H1 (cell line): ENCODE measurements at regions not wholly inside any gene's neighbourhood (a gene's known extent, or its start where the extent isn't known, plus 50 kb on each side); places are given as distances from the start of the nearest gene placed in this dataset.

Source experiments
- CTCF ChIA-PET: fragments of 300-600 bp; sonication (Branson Sonifier 250); formaldehyde crosslinking; loops from one replicate; lab custom pipeline; 2021; ENCODE audit not compliant: partially characterized antibody; lab: Charles Lee
- POLR2A ChIA-PET: fragments of 300-600 bp; sonication (Branson Sonifier 250); formaldehyde crosslinking; loops from one replicate; lab custom pipeline; 2021; ENCODE audit warnings: inconsistent platforms; ENCODE audit not compliant: partially characterized antibody; lab: Charles Lee
- DNase-seq, 2 experiments: peaks; one replicate each; pipeline versions ENCODE4 v3.0.0 to v3.0.0-alpha.2; 2010 to 2022; ENCODE audit warnings: low spot score in 2 of 2, low read depth in 1 of 2, mixed read lengths in 1 of 2
- FAIRE-seq: peaks from 2 replicates; lab custom pipeline; 2011; peaks lifted over from hg19 to GRCh38; lab: Jason Lieb, UNC
- H2AFZ ChIP-seq: 2 replicates; pipeline ENCODE4 v1.8.1; 2012; ENCODE audit warnings: low read length, inconsistent platforms
- H2AK5ac ChIP-seq: 2 replicates; pipeline ENCODE4 v1.6.1; 2013; ENCODE audit warnings: low read depth, low read length
- H2BK120ac ChIP-seq: replicated peaks from 2 replicates; pipeline ENCODE3; 2013; ENCODE audit warnings: low read depth, low read length, inconsistent platforms
- H2BK12ac ChIP-seq: 2 replicates; pipeline ENCODE4 v1.6.1; 2013; ENCODE audit warnings: low read depth, low read length
- H2BK15ac ChIP-seq: 2 replicates; pipeline ENCODE4 v1.6.1; 2013; ENCODE audit warnings: low read length
- H2BK20ac ChIP-seq: 2 replicates; pipeline ENCODE4 v1.6.1; 2013; ENCODE audit warnings: low read length
- H2BK5ac ChIP-seq: 2 replicates; pipeline ENCODE4 v1.6.1; 2013; ENCODE audit warnings: low read depth, low read length
- H3K14ac ChIP-seq: 2 replicates; pipeline ENCODE4 v1.6.1; 2013; ENCODE audit warnings: inconsistent platforms; ENCODE audit not compliant: insufficient read length
- H3K18ac ChIP-seq: 2 replicates; pipeline ENCODE4 v1.6.1; 2013; ENCODE audit warnings: low read length; ENCODE audit errors: extremely low read depth
- H3K23ac ChIP-seq: 2 replicates; pipeline ENCODE4 v1.6.1; 2013; ENCODE audit warnings: inconsistent platforms; ENCODE audit not compliant: insufficient read length
- H3K23me2 ChIP-seq: 2 replicates; pipeline ENCODE4 v1.6.1; 2013; ENCODE audit warnings: low read depth, low read length
- H3K27ac ChIP-seq: 2 replicates; pipeline ENCODE4 v1.6.1; 2011; ENCODE audit warnings: low read depth, low read length, inconsistent platforms
- H3K27me3 ChIP-seq, 4 experiments: replicated peaks in 1 of 4; 1 replicate in 1 of 4; 2 replicates in 3 of 4; pipeline versions ENCODE4 v1.6.1 to v1.8.1; 2011 to 2013; ENCODE audit warnings: low read length in 3 of 4, mild to moderate bottlenecking in 3 of 4, inconsistent platforms in 2 of 4, mixed read lengths in 2 of 4, moderate library complexity in 1 of 4; ENCODE audit not compliant: control insufficient read depth in 3 of 4, insufficient read depth in 3 of 4; ENCODE audit errors: extremely low read depth in 1 of 4
- H3K36me3 ChIP-seq, 4 experiments: 2 replicates each; pipeline versions ENCODE4 v1.6.1 to v1.8.1; 2011 to 2013; ENCODE audit warnings: mild to moderate bottlenecking in 4 of 4, low read length in 3 of 4, moderate library complexity in 2 of 4, control low read depth in 1 of 4, inconsistent platforms in 1 of 4; ENCODE audit not compliant: insufficient read depth in 4 of 4, control insufficient read depth in 2 of 4
- H3K4ac ChIP-seq: replicated peaks from 2 replicates; pipeline ENCODE3; 2013; ENCODE audit warnings: low read length, low read depth, mixed read lengths, inconsistent platforms; ENCODE audit not compliant: insufficient read length
- H3K4me1 ChIP-seq, 4 experiments: replicated peaks in 1 of 4; 1 replicate in 1 of 4; 2 replicates in 3 of 4; pipeline versions ENCODE4 v1.6.1 to v1.8.1; 2011 to 2013; ENCODE audit warnings: low read length in 3 of 4, inconsistent platforms in 2 of 4, mixed read lengths in 1 of 4; ENCODE audit not compliant: insufficient read depth in 4 of 4, control insufficient read depth in 3 of 4
- H3K4me2 ChIP-seq, 2 experiments: 2 replicates each; pipeline versions ENCODE4 v1.6.1 to v1.8.1; 2011 to 2013; ENCODE audit warnings: low read depth in 2 of 2, low read length in 2 of 2, control low read depth in 1 of 2, inconsistent platforms in 1 of 2, mild to moderate bottlenecking in 1 of 2; ENCODE audit not compliant: insufficient read depth in 1 of 2
- H3K4me3 ChIP-seq, 4 experiments: fragments of 200-600, 300-600 bp in 1 of 4; sonication (generic), shearing (Covaris generic), sonication (Bioruptor Twin) in 1 of 4; 2 replicates each; pipeline versions ENCODE4 v1.5.1 to v1.8.1; 2011 to 2016; ENCODE audit warnings: low read length in 4 of 4, low read depth in 3 of 4, control low read depth in 2 of 4, inconsistent platforms in 2 of 4, mild to moderate bottlenecking in 2 of 4, mixed read lengths in 1 of 4, moderate library complexity in 1 of 4; ENCODE audit not compliant: insufficient read depth in 2 of 4; ENCODE audit errors: extremely low read depth in 1 of 4
- H3K56ac ChIP-seq: replicated peaks from 2 replicates; pipeline ENCODE3; 2013; ENCODE audit warnings: low read depth, mild to moderate bottlenecking, mixed read lengths, low read length, inconsistent platforms; ENCODE audit not compliant: insufficient read length
- H3K79me1 ChIP-seq: 2 replicates; pipeline ENCODE4 v1.6.1; 2013; ENCODE audit warnings: low read depth, low read length, control low read depth
- H3K79me2 ChIP-seq, 2 experiments: 2 replicates each; pipeline versions ENCODE4 v1.6.1 to v1.8.1; 2012 to 2013; ENCODE audit warnings: low read length in 2 of 2, mild to moderate bottlenecking in 2 of 2, inconsistent platforms in 1 of 2; ENCODE audit not compliant: insufficient read depth in 2 of 2, control insufficient read depth in 1 of 2
- H3K9ac ChIP-seq, 4 experiments: replicated peaks in 1 of 4; 1 replicate in 1 of 4; 2 replicates in 3 of 4; pipeline versions ENCODE4 v1.6.1 to v1.8.1; 2011 to 2013; ENCODE audit warnings: low read depth in 3 of 4, low read length in 3 of 4, control low read depth in 2 of 4, mild to moderate bottlenecking in 2 of 4, moderate library complexity in 2 of 4, inconsistent platforms in 1 of 4; ENCODE audit errors: extremely low read depth in 1 of 4
- H3K9me3 ChIP-seq, 2 experiments: 2 replicates each; pipeline versions ENCODE4 v1.6.1 to v1.8.1; 2012 to 2013; ENCODE audit warnings: mild to moderate bottlenecking in 2 of 2, moderate library complexity in 2 of 2, control low read depth in 1 of 2, inconsistent platforms in 1 of 2, low read depth in 1 of 2, low read length in 1 of 2, mixed read lengths in 1 of 2; ENCODE audit not compliant: insufficient read depth in 2 of 2
- H4K20me1 ChIP-seq, 2 experiments: replicated peaks in 1 of 2; 2 replicates each; pipeline versions ENCODE3 to v1.8.1; 2011 to 2013; ENCODE audit warnings: inconsistent platforms in 2 of 2, low read length in 2 of 2, mild to moderate bottlenecking in 1 of 2; ENCODE audit not compliant: insufficient read depth in 2 of 2, control insufficient read depth in 1 of 2
- H4K5ac ChIP-seq: 2 replicates; pipeline ENCODE4 v1.6.1; 2013; ENCODE audit warnings: low read length, low read depth, mixed read lengths, inconsistent platforms; ENCODE audit not compliant: insufficient read length
- H4K8ac ChIP-seq: 2 replicates; pipeline ENCODE4 v1.8.0; 2013; ENCODE audit warnings: mild to moderate bottlenecking, moderate library complexity, low read length, inconsistent platforms; ENCODE audit not compliant: insufficient read depth; ENCODE audit errors: extremely low read depth
- H4K91ac ChIP-seq: replicated peaks from 2 replicates; pipeline ENCODE3; 2013; ENCODE audit warnings: low read length, mixed read lengths, inconsistent platforms; ENCODE audit not compliant: insufficient read length
- WGBS, 2 experiments: shearing (Covaris generic) in 1 of 2; methylation state at CpG; one replicate each; pipeline versions ENCODE4 v1.1.6 to v1.1.7; 2013 to 2015; ENCODE audit warnings: low lambda C conversion rate in 2 of 2, mixed read lengths in 2 of 2, inconsistent platforms in 1 of 2, low coverage in 1 of 2, missing lambda C conversion rate in 1 of 2; ENCODE audit not compliant: insufficient replicate concordance in 2 of 2, insufficient coverage in 1 of 2, insufficient read length in 1 of 2; ENCODE audit errors: extremely low coverage in 1 of 2, missing lambda C conversion rate in 1 of 2; 5-methylcytosine and 5-hydroxymethylcytosine counted together

DNA sequence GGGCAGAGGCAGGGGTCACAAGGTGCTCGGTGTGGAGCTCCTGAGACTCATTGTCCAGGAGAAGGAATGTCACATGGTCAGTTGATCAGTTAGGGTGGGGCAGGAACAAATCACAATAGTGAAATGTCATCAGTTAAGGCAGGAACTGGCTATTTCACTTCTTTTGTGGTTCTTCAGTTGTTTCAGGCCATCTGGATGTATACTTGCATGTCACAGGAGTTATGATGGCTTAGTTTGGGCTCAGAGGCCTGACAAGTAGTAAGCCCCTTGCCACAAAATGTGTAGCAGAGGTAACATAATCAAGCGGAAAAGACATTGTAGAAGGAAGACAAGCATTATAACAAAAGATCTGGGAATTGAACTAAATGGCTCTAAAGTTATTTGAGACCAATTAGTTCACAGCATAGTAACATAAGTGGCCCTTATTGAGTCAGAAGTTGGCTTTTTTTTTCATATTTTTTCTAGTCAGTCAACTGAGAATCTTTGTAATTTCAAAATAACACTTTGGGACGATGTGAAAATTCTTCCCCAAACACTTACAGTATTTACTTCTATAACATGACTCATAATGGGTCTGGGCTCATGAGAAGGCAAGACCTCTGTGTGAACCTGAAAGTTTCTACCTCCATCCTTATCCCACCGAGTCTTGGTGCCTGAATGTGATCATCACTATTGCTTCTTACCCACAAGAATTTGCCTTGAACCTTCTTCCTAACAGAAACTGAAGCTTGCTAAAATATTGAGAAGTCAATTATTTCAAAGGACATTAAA is 137.0 kb upstream of the DPT start:
- Histone ChIP-seq H3K79me1 (no peaks in the 10 kb centered on the region), H2BK12ac (no peak overlapping the region), H4K5ac (no peak overlapping the region), H3K4me2 (no peak overlapping the region), H4K20me1 (no peaks in the 10 kb centered on the region), H3K27ac (no peak overlapping the region), H2AK5ac (no peak overlapping the region), H3K27me3 (no peaks in the 10 kb centered on the region), H4K91ac (no peak overlapping the region), H3K23ac (no peak overlapping the region), H3K23me2 (no peaks in the 10 kb centered on the region), H3K14ac (no peak overlapping the region), H4K8ac (no peak overlapping the region), H3K4me1 (no peaks in the 10 kb centered on the region), H2BK20ac (no peak overlapping the region), H3K9me3 (no peaks in the 10 kb centered on the region), H2AFZ (no peak overlapping the region), H3K56ac (no peak overlapping the region), H3K4me3 (no peak overlapping the region), H2BK120ac (no peak overlapping the region), H3K18ac (no peak overlapping the region), H2BK15ac (no peak overlapping the region), H3K79me2 (no peaks in the 10 kb centered on the region), H3K36me3 (no peaks in the 10 kb centered on the region), H3K9ac (no peak overlapping the region), H2BK5ac (no peak overlapping the region), H3K4ac (no peak overlapping the region)
- FAIRE-seq = no peak
- no peak for DNase-seq
- POLR2A ChIA-PET = no interaction called here
- CTCF ChIA-PET = no interaction called here
- 97% methylated on average over 4 of the region's 4 CpGs; no CpG with 5 or more reads in 1 of the 2 experiments for WGBS, 2 experiments
